HCT116 (cell line): ENCODE measurements at regions not wholly inside any gene's neighbourhood (a gene's known extent, or its start where the extent isn't known, plus 50 kb on each side); places are given as distances from the start of the nearest gene placed in this dataset.

Source experiments
- ATAC-seq: fragments of 200-7000 bp; cut with Tn5 transposase; 2 replicates; pipeline ENCODE4 v1.9.1; 2020; ENCODE audit warnings: mild to moderate bottlenecking, moderate library complexity
- BruUV-seq: library from RNA; stranded (reverse); fragments of 400-500 nt; replicated peaks from 2 replicates; lab custom pipeline; 2021; lab: Mats Ljungman, UMichigan
- CTCF ChIA-PET: fragments of 300-600 bp; sonication (Branson Sonifier 250); formaldehyde crosslinking; loops from one replicate; lab custom pipeline; 2021; ENCODE audit warnings: antibody characterized with exemption; lab: Charles Lee
- POLR2A ChIA-PET: fragments of 300-600, 350-600 bp; sonication (Branson Sonifier 250); formaldehyde crosslinking; loops from one replicate; lab custom pipeline; 2021; ENCODE audit warnings: antibody characterized with exemption; lab: Charles Lee
- RAD21 ChIA-PET, 2 experiments: fragments of 300-600 bp; sonication (Branson Sonifier 250); formaldehyde crosslinking; loops; one replicate each; lab custom pipeline; 2023; ENCODE audit warnings: low total read pairs in 2 of 2; ENCODE audit not compliant: uncharacterized antibody in 2 of 2, unreplicated experiment in 2 of 2, low non-redundant PET in 1 of 2; lab: Charles Lee
- DNase-seq: peaks from one replicate; pipeline ENCODE4 v3.0.0-alpha.2; 2010; ENCODE audit warnings: low read depth, low spot score
- H2AFZ ChIP-seq: fragments of 200-600 bp; shearing (Covaris generic), sonication (generic); 2 replicates; pipeline ENCODE4 v1.6.1; 2017; ENCODE audit warnings: low read depth, mixed run types, mixed read lengths, antibody characterized with exemption, low read length; ENCODE audit not compliant: poor library complexity, severe bottlenecking
- H3K27ac ChIP-seq: 2 replicates; pipeline ENCODE4 v1.5.1; 2012; ENCODE audit warnings: low read depth, low read length
- H3K27me3 ChIP-seq: fragments of 200-600 bp; sonication (generic); 2 replicates; pipeline ENCODE4 v1.6.1; 2016; ENCODE audit warnings: mixed run types, low read length, mixed read lengths; ENCODE audit not compliant: insufficient read depth
- H3K36me3 ChIP-seq, 2 experiments: fragments of 200-500 bp in 1 of 2; fragments of 200-600 bp in 1 of 2; sonication (Bioruptor generic) in 1 of 2; sonication (generic) in 1 of 2; 2 replicates each; pipeline versions ENCODE4 v1.5.1 to v1.6.1; 2014 to 2016; ENCODE audit warnings: low read length in 2 of 2, inconsistent platforms in 1 of 2, mixed read lengths in 1 of 2, mixed run types in 1 of 2; ENCODE audit not compliant: insufficient read depth in 2 of 2, control insufficient read depth in 1 of 2
- H3K4me1 ChIP-seq, 2 experiments: fragments of 200-600 bp in 1 of 2; sonication (generic) in 1 of 2; 2 replicates each; pipeline versions ENCODE4 v1.5.1 to v1.6.1; 2012 to 2017; ENCODE audit warnings: low read length in 2 of 2, inconsistent platforms in 1 of 2, mild to moderate bottlenecking in 1 of 2, mixed read lengths in 1 of 2, mixed run types in 1 of 2, moderate library complexity in 1 of 2; ENCODE audit not compliant: insufficient read depth in 2 of 2, control insufficient read depth in 1 of 2
- H3K4me2 ChIP-seq: fragments of 200-600 bp; sonication (generic); 2 replicates; pipeline ENCODE4 v1.6.1; 2017; ENCODE audit warnings: mixed run types, low read length, mixed read lengths
- H3K4me3 ChIP-seq, 2 experiments: fragments of 200-600 bp in 1 of 2; sonication (generic) in 1 of 2; replicated peaks in 1 of 2; 2 replicates each; pipeline ENCODE4 v1.5.1; 2011 to 2016; ENCODE audit warnings: low read length in 2 of 2, control low read depth in 1 of 2, low read depth in 1 of 2, mild to moderate bottlenecking in 1 of 2, mixed read lengths in 1 of 2, mixed run types in 1 of 2
- H3K79me2 ChIP-seq: fragments of 200-600 bp; sonication (generic); 2 replicates; pipeline ENCODE4 v1.6.1; 2017; ENCODE audit warnings: mild to moderate bottlenecking, mixed run types, low read length, moderate library complexity, mixed read lengths; ENCODE audit not compliant: insufficient read depth
- H3K9ac ChIP-seq: fragments of 200-600 bp; sonication (generic); 2 replicates; pipeline ENCODE4 v1.6.1; 2016; ENCODE audit warnings: low read length, mixed read lengths
- H3K9me2 ChIP-seq: fragments of 200-600 bp; sonication (generic), shearing (Covaris generic); 2 replicates; pipeline ENCODE4 v1.6.1; 2017; ENCODE audit warnings: mixed run types, mild to moderate bottlenecking, moderate library complexity; ENCODE audit not compliant: insufficient read depth
- H3K9me3 ChIP-seq, 2 experiments: fragments of 200-500 bp in 1 of 2; fragments of 200-600 bp in 1 of 2; sonication (Bioruptor generic) in 1 of 2; sonication (generic) in 1 of 2; 2 replicates each; pipeline ENCODE4 v1.6.1; 2014 to 2017; ENCODE audit warnings: low read length in 2 of 2, mixed read lengths in 2 of 2, inconsistent platforms in 1 of 2, low read depth in 1 of 2, mild to moderate bottlenecking in 1 of 2, mixed run types in 1 of 2, moderate library complexity in 1 of 2; ENCODE audit not compliant: control insufficient read depth in 1 of 2, insufficient read depth in 1 of 2
- H4K20me1 ChIP-seq: fragments of 200-600 bp; sonication (generic), shearing (Covaris generic); 2 replicates; pipeline ENCODE4 v1.6.1; 2017; ENCODE audit warnings: mixed run types, mild to moderate bottlenecking, moderate library complexity; ENCODE audit not compliant: insufficient read depth
- CBX3 ChIP-seq: IDR thresholded peaks from 2 replicates; pipeline ENCODE4 v1.6.1; 2012; ENCODE audit warnings: low read depth
- CEBPB ChIP-seq: IDR thresholded peaks from 2 replicates; pipeline ENCODE4 v1.6.1; 2012; ENCODE audit warnings: low read depth
- EGR1 ChIP-seq: IDR thresholded peaks from 2 replicates; pipeline ENCODE4 v1.6.1; 2012; ENCODE audit warnings: low read depth
- EZH2 ChIP-seq: fragments of 200-600 bp; sonication (generic); IDR thresholded peaks from 2 replicates; pipeline ENCODE4 v1.6.1; 2017; ENCODE audit warnings: antibody characterized with exemption, mixed run types
- FOSL1 ChIP-seq: IDR thresholded peaks from 2 replicates; pipeline ENCODE4 v1.6.1; 2012; ENCODE audit warnings: low read depth
- POLR2A ChIP-seq: IDR thresholded peaks from 2 replicates; pipeline ENCODE4 v1.7.0; 2011; ENCODE audit warnings: borderline replicate concordance; ENCODE audit not compliant: insufficient read depth, insufficient read length; ENCODE audit errors: extremely low read depth
- POLR2AphosphoS5 ChIP-seq: IDR thresholded peaks from 2 replicates; pipeline ENCODE4 v1.6.1; 2011; ENCODE audit warnings: mild to moderate bottlenecking, low read depth, low read length, moderate library complexity
- SP1 ChIP-seq: IDR thresholded peaks from 2 replicates; pipeline ENCODE4 v1.6.1; 2012; ENCODE audit warnings: low read depth
- SRF ChIP-seq: IDR thresholded peaks from 2 replicates; pipeline ENCODE4 v1.6.1; 2012; ENCODE audit warnings: low read depth
- ZFX ChIP-seq: fragments of 450-650 bp; IDR thresholded peaks from 2 replicates; pipeline ENCODE4 v1.6.1; 2017
- ZNF274 ChIP-seq: fragments of 200-500 bp; sonication (Bioruptor generic); IDR thresholded peaks from 2 replicates; pipeline ENCODE4 v1.6.1; 2014; ENCODE audit warnings: mild to moderate bottlenecking, low read depth, low read length, inconsistent platforms
- intact Hi-C: fragments of 100-400 bp; cut with micrococcal nuclease; formaldehyde crosslinking; loops from 2 replicates; pipeline ENCODE4 v1.10.0; 2022
- TF ChIP-seq, protein P1 (sequence below): IDR thresholded peaks from 2 replicates; pipeline ENCODE4 v1.6.1; 2011; ENCODE audit warnings: mild to moderate bottlenecking, low read length, moderate library complexity; ENCODE audit not compliant: insufficient replicate concordance; ENCODE audit errors: extremely low read depth
- TF ChIP-seq, protein P2 (sequence below), 3 experiments: fragments of 200-600 bp in 1 of 3; sonication (generic) in 1 of 3; IDR thresholded peaks in 2 of 3; conservative IDR thresholded peaks in 1 of 3; 2 replicates each; pipeline ENCODE4 v1.5.1; 2012 to 2017; ENCODE audit warnings: low read depth in 2 of 3, low read length in 2 of 3, antibody characterized with exemption in 1 of 3, borderline replicate concordance in 1 of 3, control low read depth in 1 of 3, mild to moderate bottlenecking in 1 of 3, mixed read lengths in 1 of 3, mixed run types in 1 of 3, moderate library complexity in 1 of 3; ENCODE audit not compliant: insufficient read depth in 1 of 3
- TF ChIP-seq, protein P3 (sequence below): IDR thresholded peaks from 2 replicates; pipeline ENCODE4 v1.6.1; 2012

DNA sequence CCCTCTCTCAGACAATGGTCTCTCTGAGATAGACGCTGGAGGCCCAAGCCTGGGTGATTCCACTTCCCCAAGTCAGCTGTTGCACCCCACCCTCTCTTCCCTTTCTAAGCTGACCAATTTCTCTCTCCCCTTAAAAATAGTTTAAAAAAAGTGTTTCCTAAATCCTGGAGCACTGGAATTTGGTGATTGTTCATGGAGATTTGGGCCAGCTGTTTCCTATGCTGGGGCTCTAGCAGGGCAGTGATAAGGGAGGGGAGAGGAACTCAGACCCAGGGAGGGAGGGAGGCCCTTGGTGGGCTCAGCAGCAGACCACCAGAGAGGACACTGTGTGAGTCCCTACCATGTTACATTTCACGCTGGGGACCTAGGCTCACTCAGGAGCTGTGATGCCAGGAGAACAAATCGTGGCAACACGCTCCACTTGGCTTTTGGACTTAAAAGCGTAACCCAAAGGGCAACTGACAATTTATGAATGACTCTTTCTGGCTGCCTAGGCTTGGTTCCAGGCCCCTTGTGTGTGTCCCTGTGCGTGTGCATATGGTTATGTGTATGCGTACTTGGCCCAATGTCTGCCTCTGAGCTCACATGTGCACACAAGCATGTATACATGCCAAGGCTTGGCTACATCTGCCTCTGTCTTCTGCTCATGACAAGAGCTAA is 59.8 kb upstream of the INSYN1 start:
- H3K4me2 ChIP-seq, result no peak overlapping the region
- H3K9ac ChIP-seq, result no peak overlapping the region
- ATAC-seq (no peak), DNase-seq (no peak)
- H3K4me1 ChIP-seq, result peaks cover 3 to 10% of the 10 kb centered on the region in 2 experiments; a peak in 3 of 4 replicates
- POLR2A ChIA-PET, result no interaction called here
- H3K9me2 ChIP-seq, result no peaks in the 10 kb centered on the region
- no peaks in the 10 kb centered on the region for H3K9me3 ChIP-seq
- H3K4me3 ChIP-seq, result no peak overlapping the region
- no peaks in the 10 kb centered on the region; the same call in 1 of the 2 replicates for H3K27me3 ChIP-seq
- H3K79me2 ChIP-seq, result no peaks in the 10 kb centered on the region
- no peak overlapping the region for H2AFZ ChIP-seq
- TF ChIP-seq CEBPB, result no peak
- TF ChIP-seq EZH2, result no peak
- TF ChIP-seq POLR2A, result no peak
- TF ChIP-seq ZFX, result no peak
- TF ChIP-seq ZNF274, result no peak
- TF ChIP-seq FOSL1, result no peak
- no peak for TF ChIP-seq CBX3
- no peak for TF ChIP-seq SP1
- TF ChIP-seq, all 23 proteins: peak for 0
- no TSS peak for BruUV-seq
- H4K20me1 ChIP-seq, result no peaks in the 10 kb centered on the region
- intact Hi-C loops, result no loop called here
- RAD21 ChIA-PET, result no interaction called here
- H3K27ac ChIP-seq, result no peak overlapping the region
- CTCF ChIA-PET, result no interaction called here
- H3K36me3 ChIP-seq, result no peaks in the 10 kb centered on the region

DNA sequence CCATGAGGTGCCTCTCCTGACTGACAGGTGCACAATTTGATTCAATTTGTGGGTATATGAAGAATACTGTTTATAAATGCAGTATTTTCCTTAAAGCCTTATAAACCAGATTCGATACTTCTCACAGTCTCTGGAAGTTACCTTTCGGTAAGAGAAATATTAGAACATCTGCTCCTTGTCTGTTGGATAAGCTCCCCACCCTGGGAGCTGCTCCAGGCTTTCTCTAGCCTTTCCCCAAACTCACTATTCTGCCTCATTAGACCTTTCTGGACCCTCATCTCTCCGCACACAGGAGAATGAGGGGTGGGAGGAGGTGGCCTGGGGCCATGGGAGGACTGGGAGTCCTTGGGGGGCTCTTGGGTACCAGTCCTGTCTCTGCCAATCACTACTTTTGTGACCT is 59.8 kb upstream of the TBC1D21 start:
- Histone ChIP-seq H3K27ac (no peak overlapping the region), H3K36me3 (no peaks in the 10 kb centered on the region), H3K9me2 (no peaks in the 10 kb centered on the region), H3K4me1 (peaks cover 3 to 10% of the 10 kb centered on the region in 2 experiments; a peak in 3 of 4 replicates), H3K4me2 (no peak overlapping the region), H3K9me3 (no peaks in the 10 kb centered on the region), H3K9ac (no peak overlapping the region), H3K4me3 (no peak overlapping the region), H3K27me3 (peaks cover 3% of the 10 kb centered on the region; the same call in 1 of the 2 replicates), H2AFZ (no peak overlapping the region), H3K79me2 (no peaks in the 10 kb centered on the region), H4K20me1 (no peaks in the 10 kb centered on the region)
- RAD21 ChIA-PET, result no interaction called here
- no peak for ATAC-seq
- CTCF ChIA-PET, result no interaction called here
- POLR2A ChIA-PET, result no interaction called here
- no peak for TF ChIP-seq EZH2
- TF ChIP-seq POLR2AphosphoS5, result no peak
- TF ChIP-seq CBX3, result no peak
- no peak for TF ChIP-seq SP1
- TF ChIP-seq, protein P1, sequence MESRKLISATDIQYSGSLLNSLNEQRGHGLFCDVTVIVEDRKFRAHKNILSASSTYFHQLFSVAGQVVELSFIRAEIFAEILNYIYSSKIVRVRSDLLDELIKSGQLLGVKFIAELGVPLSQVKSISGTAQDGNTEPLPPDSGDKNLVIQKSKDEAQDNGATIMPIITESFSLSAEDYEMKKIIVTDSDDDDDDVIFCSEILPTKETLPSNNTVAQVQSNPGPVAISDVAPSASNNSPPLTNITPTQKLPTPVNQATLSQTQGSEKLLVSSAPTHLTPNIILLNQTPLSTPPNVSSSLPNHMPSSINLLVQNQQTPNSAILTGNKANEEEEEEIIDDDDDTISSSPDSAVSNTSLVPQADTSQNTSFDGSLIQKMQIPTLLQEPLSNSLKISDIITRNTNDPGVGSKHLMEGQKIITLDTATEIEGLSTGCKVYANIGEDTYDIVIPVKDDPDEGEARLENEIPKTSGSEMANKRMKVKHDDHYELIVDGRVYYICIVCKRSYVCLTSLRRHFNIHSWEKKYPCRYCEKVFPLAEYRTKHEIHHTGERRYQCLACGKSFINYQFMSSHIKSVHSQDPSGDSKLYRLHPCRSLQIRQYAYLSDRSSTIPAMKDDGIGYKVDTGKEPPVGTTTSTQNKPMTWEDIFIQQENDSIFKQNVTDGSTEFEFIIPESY, result no peak
- no peak for TF ChIP-seq POLR2A
- TF ChIP-seq, protein P2, sequence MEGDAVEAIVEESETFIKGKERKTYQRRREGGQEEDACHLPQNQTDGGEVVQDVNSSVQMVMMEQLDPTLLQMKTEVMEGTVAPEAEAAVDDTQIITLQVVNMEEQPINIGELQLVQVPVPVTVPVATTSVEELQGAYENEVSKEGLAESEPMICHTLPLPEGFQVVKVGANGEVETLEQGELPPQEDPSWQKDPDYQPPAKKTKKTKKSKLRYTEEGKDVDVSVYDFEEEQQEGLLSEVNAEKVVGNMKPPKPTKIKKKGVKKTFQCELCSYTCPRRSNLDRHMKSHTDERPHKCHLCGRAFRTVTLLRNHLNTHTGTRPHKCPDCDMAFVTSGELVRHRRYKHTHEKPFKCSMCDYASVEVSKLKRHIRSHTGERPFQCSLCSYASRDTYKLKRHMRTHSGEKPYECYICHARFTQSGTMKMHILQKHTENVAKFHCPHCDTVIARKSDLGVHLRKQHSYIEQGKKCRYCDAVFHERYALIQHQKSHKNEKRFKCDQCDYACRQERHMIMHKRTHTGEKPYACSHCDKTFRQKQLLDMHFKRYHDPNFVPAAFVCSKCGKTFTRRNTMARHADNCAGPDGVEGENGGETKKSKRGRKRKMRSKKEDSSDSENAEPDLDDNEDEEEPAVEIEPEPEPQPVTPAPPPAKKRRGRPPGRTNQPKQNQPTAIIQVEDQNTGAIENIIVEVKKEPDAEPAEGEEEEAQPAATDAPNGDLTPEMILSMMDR (IDR thresholded peaks at IDR 0.05 in 2 of 3, conservative IDR thresholded peaks at IDR 0.05 in 1 of 3; ENCODE audit: borderline replicate concordance in 1 of 3, insufficient read depth in 1 of 3, low read depth in 2 of 3, low read length in 2 of 3), result no peak
- TF ChIP-seq, protein P3, sequence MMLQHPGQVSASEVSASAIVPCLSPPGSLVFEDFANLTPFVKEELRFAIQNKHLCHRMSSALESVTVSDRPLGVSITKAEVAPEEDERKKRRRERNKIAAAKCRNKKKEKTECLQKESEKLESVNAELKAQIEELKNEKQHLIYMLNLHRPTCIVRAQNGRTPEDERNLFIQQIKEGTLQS, result no peak
- TF ChIP-seq SRF, result no peak
- TF ChIP-seq EGR1, result no peak
- TF ChIP-seq FOSL1, result no peak
- DNase-seq, result no peak
- intact Hi-C loops, result no loop called here
- no TSS peak for BruUV-seq
